HepG2 (cell line): ENCODE measurements at regions not wholly inside any gene's neighbourhood (a gene's known extent, or its start where the extent isn't known, plus 50 kb on each side); places are given as distances from the start of the nearest gene placed in this dataset.

Experiments
- NRL ChIP-seq: sonication (generic); formaldehyde crosslinking; IDR thresholded peaks from 2 replicates; pipeline ENCODE4 v1.5.0; 2020; ENCODE audit warnings: missing genetic modification reagents, mild to moderate bottlenecking, moderate library complexity, borderline replicate concordance
- REPIN1 ChIP-seq: sonication (generic); formaldehyde crosslinking; IDR thresholded peaks from 2 replicates; pipeline ENCODE4 v1.8.0; 2022; ENCODE audit warnings: missing genetic modification reagents, low read depth, mild to moderate bottlenecking, borderline replicate concordance
- RFXANK ChIP-seq: IDR thresholded peaks from 2 replicates; pipeline ENCODE4 v1.6.1; 2016
- SPEN ChIP-seq: sonication (generic); formaldehyde crosslinking; IDR thresholded peaks from 2 replicates; pipeline ENCODE4 v1.5.1; 2020; ENCODE audit warnings: low read depth, mild to moderate bottlenecking, missing genetic modification reagents
- SRY ChIP-seq: sonication (generic); formaldehyde crosslinking; IDR thresholded peaks from 2 replicates; pipeline ENCODE4 v1.8.0; 2022; ENCODE audit warnings: mild to moderate bottlenecking, missing genetic modification reagents
- ZFP36 ChIP-seq: fragments of 150-350 bp; IDR thresholded peaks from 2 replicates; pipeline ENCODE4 v1.6.1; 2018; ENCODE audit warnings: borderline replicate concordance, low read length, low read depth; ENCODE audit not compliant: partially characterized antibody
- ZSCAN21 ChIP-seq: sonication (generic); formaldehyde crosslinking; IDR thresholded peaks from 2 replicates; pipeline ENCODE4 v1.8.0; 2022; ENCODE audit warnings: mild to moderate bottlenecking, missing genetic modification reagents, moderate library complexity, borderline replicate concordance
- ZSCAN30 ChIP-seq: sonication (generic); formaldehyde crosslinking; IDR thresholded peaks from 2 replicates; pipeline ENCODE4 v1.5.0; 2020; ENCODE audit warnings: mild to moderate bottlenecking, missing genetic modification reagents
- TF ChIP-seq, protein P1 (sequence below): sonication (generic); formaldehyde crosslinking; IDR thresholded peaks from 2 replicates; pipeline ENCODE4 v1.5.1; 2020; ENCODE audit warnings: mild to moderate bottlenecking, moderate library complexity, missing genetic modification reagents
- TF ChIP-seq, protein P2 (sequence below): sonication (generic); formaldehyde crosslinking; IDR thresholded peaks from 2 replicates; pipeline ENCODE4 v1.4.0; 2020; ENCODE audit warnings: missing genetic modification reagents
- TF ChIP-seq, protein P3 (sequence below): sonication (generic); formaldehyde crosslinking; IDR thresholded peaks from 2 replicates; pipeline ENCODE4 v1.4.0; 2020; ENCODE audit warnings: mild to moderate bottlenecking, missing genetic modification reagents
- TF ChIP-seq, protein P4 (sequence below): sonication (generic); formaldehyde crosslinking; IDR thresholded peaks from 2 replicates; pipeline ENCODE4 v1.4.0; 2020; ENCODE audit warnings: missing genetic modification reagents

DNA sequence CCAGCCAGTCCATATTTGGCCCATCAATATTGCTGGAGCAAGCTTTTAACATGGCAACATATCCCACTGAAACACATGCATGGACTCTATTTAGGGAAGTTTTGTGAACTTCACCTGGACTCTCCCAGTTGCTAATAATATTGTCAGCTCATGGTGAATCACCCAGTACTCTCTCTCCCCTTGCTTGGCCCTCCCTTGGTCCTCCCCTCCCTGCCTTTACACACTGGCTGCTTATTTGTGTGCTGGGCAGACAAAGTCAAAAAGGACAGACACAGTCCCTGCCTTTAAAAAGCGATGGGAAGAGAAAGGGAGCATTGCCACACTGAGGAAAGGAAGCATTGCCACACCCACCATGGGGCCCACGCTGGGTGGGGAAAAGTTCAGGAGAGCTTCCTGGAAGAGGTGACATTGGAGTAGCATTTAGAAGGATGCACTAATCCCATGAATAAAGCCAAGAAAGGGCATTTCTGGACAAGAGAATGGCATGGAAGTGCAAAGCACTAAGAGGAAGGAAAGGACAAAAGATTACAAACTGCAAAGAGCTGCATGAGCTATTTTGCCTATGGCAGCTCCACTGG lies 143.4 kb upstream of the EXOC2 start (continued):
- TF ChIP-seq, protein P1, sequence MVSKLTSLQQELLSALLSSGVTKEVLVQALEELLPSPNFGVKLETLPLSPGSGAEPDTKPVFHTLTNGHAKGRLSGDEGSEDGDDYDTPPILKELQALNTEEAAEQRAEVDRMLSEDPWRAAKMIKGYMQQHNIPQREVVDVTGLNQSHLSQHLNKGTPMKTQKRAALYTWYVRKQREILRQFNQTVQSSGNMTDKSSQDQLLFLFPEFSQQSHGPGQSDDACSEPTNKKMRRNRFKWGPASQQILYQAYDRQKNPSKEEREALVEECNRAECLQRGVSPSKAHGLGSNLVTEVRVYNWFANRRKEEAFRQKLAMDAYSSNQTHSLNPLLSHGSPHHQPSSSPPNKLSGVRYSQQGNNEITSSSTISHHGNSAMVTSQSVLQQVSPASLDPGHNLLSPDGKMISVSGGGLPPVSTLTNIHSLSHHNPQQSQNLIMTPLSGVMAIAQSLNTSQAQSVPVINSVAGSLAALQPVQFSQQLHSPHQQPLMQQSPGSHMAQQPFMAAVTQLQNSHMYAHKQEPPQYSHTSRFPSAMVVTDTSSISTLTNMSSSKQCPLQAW (CRISPR knock-in tag): no peak
- TF ChIP-seq, protein P2, sequence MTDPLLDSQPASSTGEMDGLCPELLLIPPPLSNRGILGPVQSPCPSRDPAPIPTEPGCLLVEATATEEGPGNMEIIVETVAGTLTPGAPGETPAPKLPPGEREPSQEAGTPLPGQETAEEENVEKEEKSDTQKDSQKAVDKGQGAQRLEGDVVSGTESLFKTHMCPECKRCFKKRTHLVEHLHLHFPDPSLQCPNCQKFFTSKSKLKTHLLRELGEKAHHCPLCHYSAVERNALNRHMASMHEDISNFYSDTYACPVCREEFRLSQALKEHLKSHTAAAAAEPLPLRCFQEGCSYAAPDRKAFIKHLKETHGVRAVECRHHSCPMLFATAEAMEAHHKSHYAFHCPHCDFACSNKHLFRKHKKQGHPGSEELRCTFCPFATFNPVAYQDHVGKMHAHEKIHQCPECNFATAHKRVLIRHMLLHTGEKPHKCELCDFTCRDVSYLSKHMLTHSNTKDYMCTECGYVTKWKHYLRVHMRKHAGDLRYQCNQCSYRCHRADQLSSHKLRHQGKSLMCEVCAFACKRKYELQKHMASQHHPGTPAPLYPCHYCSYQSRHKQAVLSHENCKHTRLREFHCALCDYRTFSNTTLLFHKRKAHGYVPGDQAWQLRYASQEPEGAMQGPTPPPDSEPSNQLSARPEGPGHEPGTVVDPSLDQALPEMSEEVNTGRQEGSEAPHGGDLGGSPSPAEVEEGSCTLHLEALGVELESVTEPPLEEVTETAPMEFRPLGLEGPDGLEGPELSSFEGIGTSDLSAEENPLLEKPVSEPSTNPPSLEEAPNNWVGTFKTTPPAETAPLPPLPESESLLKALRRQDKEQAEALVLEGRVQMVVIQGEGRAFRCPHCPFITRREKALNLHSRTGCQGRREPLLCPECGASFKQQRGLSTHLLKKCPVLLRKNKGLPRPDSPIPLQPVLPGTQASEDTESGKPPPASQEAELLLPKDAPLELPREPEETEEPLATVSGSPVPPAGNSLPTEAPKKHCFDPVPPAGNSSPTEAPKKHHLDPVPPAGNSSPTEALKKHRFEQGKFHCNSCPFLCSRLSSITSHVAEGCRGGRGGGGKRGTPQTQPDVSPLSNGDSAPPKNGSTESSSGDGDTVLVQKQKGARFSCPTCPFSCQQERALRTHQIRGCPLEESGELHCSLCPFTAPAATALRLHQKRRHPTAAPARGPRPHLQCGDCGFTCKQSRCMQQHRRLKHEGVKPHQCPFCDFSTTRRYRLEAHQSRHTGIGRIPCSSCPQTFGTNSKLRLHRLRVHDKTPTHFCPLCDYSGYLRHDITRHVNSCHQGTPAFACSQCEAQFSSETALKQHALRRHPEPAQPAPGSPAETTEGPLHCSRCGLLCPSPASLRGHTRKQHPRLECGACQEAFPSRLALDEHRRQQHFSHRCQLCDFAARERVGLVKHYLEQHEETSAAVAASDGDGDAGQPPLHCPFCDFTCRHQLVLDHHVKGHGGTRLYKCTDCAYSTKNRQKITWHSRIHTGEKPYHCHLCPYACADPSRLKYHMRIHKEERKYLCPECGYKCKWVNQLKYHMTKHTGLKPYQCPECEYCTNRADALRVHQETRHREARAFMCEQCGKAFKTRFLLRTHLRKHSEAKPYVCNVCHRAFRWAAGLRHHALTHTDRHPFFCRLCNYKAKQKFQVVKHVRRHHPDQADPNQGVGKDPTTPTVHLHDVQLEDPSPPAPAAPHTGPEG (CRISPR knock-in tag): no peak
- TF ChIP-seq SRY (CRISPR knock-in tag) (no peak), NRL (no peak), ZSCAN30 (CRISPR knock-in tag) (no peak), ZFP36 (peak; percentile 69), REPIN1 (CRISPR knock-in tag) (no peak), SPEN (CRISPR knock-in tag) (no peak), ZSCAN21 (CRISPR knock-in tag) (no peak), RFXANK (CRISPR knock-in tag) (no peak)
- TF ChIP-seq, protein P3, sequence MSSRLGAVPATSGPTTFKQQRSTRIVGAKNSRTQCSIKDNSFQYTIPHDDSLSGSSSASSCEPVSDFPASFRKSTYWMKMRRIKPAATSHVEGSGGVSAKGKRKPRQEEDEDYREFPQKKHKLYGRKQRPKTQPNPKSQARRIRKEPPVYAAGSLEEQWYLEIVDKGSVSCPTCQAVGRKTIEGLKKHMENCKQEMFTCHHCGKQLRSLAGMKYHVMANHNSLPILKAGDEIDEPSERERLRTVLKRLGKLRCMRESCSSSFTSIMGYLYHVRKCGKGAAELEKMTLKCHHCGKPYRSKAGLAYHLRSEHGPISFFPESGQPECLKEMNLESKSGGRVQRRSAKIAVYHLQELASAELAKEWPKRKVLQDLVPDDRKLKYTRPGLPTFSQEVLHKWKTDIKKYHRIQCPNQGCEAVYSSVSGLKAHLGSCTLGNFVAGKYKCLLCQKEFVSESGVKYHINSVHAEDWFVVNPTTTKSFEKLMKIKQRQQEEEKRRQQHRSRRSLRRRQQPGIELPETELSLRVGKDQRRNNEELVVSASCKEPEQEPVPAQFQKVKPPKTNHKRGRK (CRISPR knock-in tag): no peak
- TF ChIP-seq, protein P4, sequence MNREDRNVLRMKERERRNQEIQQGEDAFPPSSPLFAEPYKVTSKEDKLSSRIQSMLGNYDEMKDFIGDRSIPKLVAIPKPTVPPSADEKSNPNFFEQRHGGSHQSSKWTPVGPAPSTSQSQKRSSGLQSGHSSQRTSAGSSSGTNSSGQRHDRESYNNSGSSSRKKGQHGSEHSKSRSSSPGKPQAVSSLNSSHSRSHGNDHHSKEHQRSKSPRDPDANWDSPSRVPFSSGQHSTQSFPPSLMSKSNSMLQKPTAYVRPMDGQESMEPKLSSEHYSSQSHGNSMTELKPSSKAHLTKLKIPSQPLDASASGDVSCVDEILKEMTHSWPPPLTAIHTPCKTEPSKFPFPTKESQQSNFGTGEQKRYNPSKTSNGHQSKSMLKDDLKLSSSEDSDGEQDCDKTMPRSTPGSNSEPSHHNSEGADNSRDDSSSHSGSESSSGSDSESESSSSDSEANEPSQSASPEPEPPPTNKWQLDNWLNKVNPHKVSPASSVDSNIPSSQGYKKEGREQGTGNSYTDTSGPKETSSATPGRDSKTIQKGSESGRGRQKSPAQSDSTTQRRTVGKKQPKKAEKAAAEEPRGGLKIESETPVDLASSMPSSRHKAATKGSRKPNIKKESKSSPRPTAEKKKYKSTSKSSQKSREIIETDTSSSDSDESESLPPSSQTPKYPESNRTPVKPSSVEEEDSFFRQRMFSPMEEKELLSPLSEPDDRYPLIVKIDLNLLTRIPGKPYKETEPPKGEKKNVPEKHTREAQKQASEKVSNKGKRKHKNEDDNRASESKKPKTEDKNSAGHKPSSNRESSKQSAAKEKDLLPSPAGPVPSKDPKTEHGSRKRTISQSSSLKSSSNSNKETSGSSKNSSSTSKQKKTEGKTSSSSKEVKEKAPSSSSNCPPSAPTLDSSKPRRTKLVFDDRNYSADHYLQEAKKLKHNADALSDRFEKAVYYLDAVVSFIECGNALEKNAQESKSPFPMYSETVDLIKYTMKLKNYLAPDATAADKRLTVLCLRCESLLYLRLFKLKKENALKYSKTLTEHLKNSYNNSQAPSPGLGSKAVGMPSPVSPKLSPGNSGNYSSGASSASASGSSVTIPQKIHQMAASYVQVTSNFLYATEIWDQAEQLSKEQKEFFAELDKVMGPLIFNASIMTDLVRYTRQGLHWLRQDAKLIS (CRISPR knock-in tag): no peak
